ENCODE measurements at regions not wholly inside any gene's neighbourhood (a gene's known extent, or its start where the extent isn't known, plus 50 kb on each side); places are given as distances from the start of the nearest gene placed in this dataset.

GRCh38 chr12:113723631-113724030 is 242.5 kb downstream of the RBM19 start:
- H4K20me1 ChIP-seq (ENCODE audit: insufficient read depth, low read depth, low read length) = no peaks in the 10 kb centered on the region
- no peaks in the 10 kb centered on the region for H3K79me2 ChIP-seq (ENCODE audit: low read length)
- H3K4me3 ChIP-seq (ENCODE audit: low read length) = no peak overlapping the region
- no peaks in the 10 kb centered on the region for H3K9me2 ChIP-seq (replicated peaks; ENCODE audit: insufficient read depth, low read length)
- H3K4me1 ChIP-seq (ENCODE audit: low read length) = no peaks in the 10 kb centered on the region
- H3K9me3 ChIP-seq (ENCODE audit: low read length) = no peaks in the 10 kb centered on the region
- no peaks in the 10 kb centered on the region for H3K36me3 ChIP-seq (ENCODE audit: insufficient read depth, low read length)
- H3K9ac ChIP-seq (ENCODE audit: low read length) = no peak overlapping the region
- no peaks in the 10 kb centered on the region for H3K27me3 ChIP-seq (ENCODE audit: low read length)
- no peak overlapping the region for H3K27ac ChIP-seq (ENCODE audit: low read length)
- no peak overlapping the region for H3K4me2 ChIP-seq (ENCODE audit: low read depth, low read length, poor library complexity, severe bottlenecking)
- DNase-seq = no peak
- H2AFZ ChIP-seq (ENCODE audit: low read length) = no peak overlapping the region

- H3K36me3 ChIP-seq (ENCODE audit: insufficient read depth, low read length) = no peaks in the 10 kb centered on the region
- H2AFZ ChIP-seq (ENCODE audit: low read length) = no peak overlapping the region
- DNase-seq = no peak
- no peaks in the 10 kb centered on the region; the same call in 1 of the 2 replicates for H4K20me1 ChIP-seq (ENCODE audit: insufficient read depth, low read depth, low read length)
- H3K4me1 ChIP-seq (ENCODE audit: low read length) = no peaks in the 10 kb centered on the region
- no peak overlapping the region for H3K4me3 ChIP-seq (ENCODE audit: low read length)
- H3K27ac ChIP-seq (ENCODE audit: low read length) = no peak overlapping the region
- H3K9me3 ChIP-seq (ENCODE audit: low read length) = no peaks in the 10 kb centered on the region
- no peak overlapping the region for H3K4me2 ChIP-seq (ENCODE audit: low read depth, low read length, poor library complexity, severe bottlenecking)
- no peaks in the 10 kb centered on the region for H3K9me2 ChIP-seq (replicated peaks; ENCODE audit: insufficient read depth, low read length)
- no peaks in the 10 kb centered on the region for H3K27me3 ChIP-seq (ENCODE audit: low read length)
- H3K9ac ChIP-seq (ENCODE audit: low read length) = no peak overlapping the region
- H3K79me2 ChIP-seq (ENCODE audit: low read length) = no peaks in the 10 kb centered on the region
Measured at GRCh38 chr12:113722747-113723146, 243.4 kb downstream of the RBM19 start.

- Histone ChIP-seq H3K4me2 (ENCODE audit: low read depth, low read length, poor library complexity, severe bottlenecking) (no peak overlapping the region), H3K9me3 (ENCODE audit: low read length) (no peaks in the 10 kb centered on the region), H3K27me3 (ENCODE audit: low read length) (no peaks in the 10 kb centered on the region), H3K9ac (ENCODE audit: low read length) (no peak overlapping the region), H3K36me3 (ENCODE audit: insufficient read depth, low read length) (no peaks in the 10 kb centered on the region), H3K9me2 (replicated peaks; ENCODE audit: insufficient read depth, low read length) (no peaks in the 10 kb centered on the region), H3K27ac (ENCODE audit: low read length) (no peak overlapping the region), H3K79me2 (ENCODE audit: low read length) (no peaks in the 10 kb centered on the region), H3K4me1 (ENCODE audit: low read length) (no peaks in the 10 kb centered on the region), H2AFZ (ENCODE audit: low read length) (no peak overlapping the region), H4K20me1 (ENCODE audit: insufficient read depth, low read depth, low read length) (no peaks in the 10 kb centered on the region; the same call in 1 of the 2 replicates), H3K4me3 (ENCODE audit: low read length) (no peak overlapping the region)
- DNase-seq = no peak
Measured at GRCh38 chr12:113720629-113721028, 245.5 kb downstream of the RBM19 start.

- Histone ChIP-seq H3K9ac (ENCODE audit: low read length) (no peak overlapping the region), H3K27ac (ENCODE audit: low read length) (no peak overlapping the region), H3K79me2 (ENCODE audit: low read length) (no peaks in the 10 kb centered on the region), H4K20me1 (ENCODE audit: insufficient read depth, low read depth, low read length) (no peaks in the 10 kb centered on the region; the same call in 1 of the 2 replicates), H3K9me3 (ENCODE audit: low read length) (no peaks in the 10 kb centered on the region), H2AFZ (ENCODE audit: low read length) (no peak overlapping the region), H3K4me2 (ENCODE audit: low read depth, low read length, poor library complexity, severe bottlenecking) (no peak overlapping the region), H3K27me3 (ENCODE audit: low read length) (no peaks in the 10 kb centered on the region), H3K4me3 (ENCODE audit: low read length) (no peak overlapping the region), H3K4me1 (ENCODE audit: low read length) (no peaks in the 10 kb centered on the region), H3K9me2 (replicated peaks; ENCODE audit: insufficient read depth, low read length) (no peaks in the 10 kb centered on the region), H3K36me3 (ENCODE audit: insufficient read depth, low read length) (no peaks in the 10 kb centered on the region)
- no peak for DNase-seq
Measured at GRCh38 chr12:113719911-113720591, 246.1 kb downstream of the RBM19 start.

GRCh38 chr12:113713156-113713555 is 241.5 kb upstream of the LHX5 start:
- no peak for DNase-seq
- Histone ChIP-seq H3K27ac (ENCODE audit: low read length) (no peak overlapping the region), H3K36me3 (ENCODE audit: insufficient read depth, low read length) (no peaks in the 10 kb centered on the region), H2AFZ (ENCODE audit: low read length) (no peak overlapping the region), H3K9me3 (ENCODE audit: low read length) (no peaks in the 10 kb centered on the region), H3K4me2 (ENCODE audit: low read depth, low read length, poor library complexity, severe bottlenecking) (no peak overlapping the region), H3K79me2 (ENCODE audit: low read length) (no peaks in the 10 kb centered on the region), H4K20me1 (ENCODE audit: insufficient read depth, low read depth, low read length) (no peaks in the 10 kb centered on the region; the same call in 1 of the 2 replicates), H3K4me1 (ENCODE audit: low read length) (peaks cover 12% of the 10 kb centered on the region), H3K27me3 (ENCODE audit: low read length) (no peaks in the 10 kb centered on the region), H3K9me2 (replicated peaks; ENCODE audit: insufficient read depth, low read length) (no peaks in the 10 kb centered on the region), H3K9ac (ENCODE audit: low read length) (no peak overlapping the region), H3K4me3 (ENCODE audit: low read length) (no peak overlapping the region)

- Histone ChIP-seq H3K9ac (ENCODE audit: low read length) (no peak overlapping the region), H3K4me1 (ENCODE audit: low read length) (peaks cover 12% of the 10 kb centered on the region), H3K27ac (ENCODE audit: low read length) (no peak overlapping the region), H2AFZ (ENCODE audit: low read length) (no peak overlapping the region), H3K4me2 (ENCODE audit: low read depth, low read length, poor library complexity, severe bottlenecking) (no peak overlapping the region), H3K9me2 (replicated peaks; ENCODE audit: insufficient read depth, low read length) (no peaks in the 10 kb centered on the region), H3K36me3 (ENCODE audit: insufficient read depth, low read length) (no peaks in the 10 kb centered on the region), H3K79me2 (ENCODE audit: low read length) (no peaks in the 10 kb centered on the region), H3K9me3 (ENCODE audit: low read length) (no peaks in the 10 kb centered on the region), H3K4me3 (ENCODE audit: low read length) (no peak overlapping the region), H3K27me3 (ENCODE audit: low read length) (no peaks in the 10 kb centered on the region), H4K20me1 (ENCODE audit: insufficient read depth, low read depth, low read length) (no peaks in the 10 kb centered on the region; the same call in 1 of the 2 replicates)
- no peak for DNase-seq
Measured at GRCh38 chr12:113712481-113712880, 240.8 kb upstream of the LHX5 start.

GRCh38 chr12:113710216-113710615 is 238.5 kb upstream of the LHX5 start:
- Histone ChIP-seq H3K9ac (ENCODE audit: low read length) (no peak overlapping the region), H3K9me3 (ENCODE audit: low read length) (no peaks in the 10 kb centered on the region), H3K27ac (ENCODE audit: low read length) (no peak overlapping the region), H3K36me3 (ENCODE audit: insufficient read depth, low read length) (no peaks in the 10 kb centered on the region), H3K9me2 (replicated peaks; ENCODE audit: insufficient read depth, low read length) (no peaks in the 10 kb centered on the region), H3K27me3 (ENCODE audit: low read length) (no peaks in the 10 kb centered on the region), H4K20me1 (ENCODE audit: insufficient read depth, low read depth, low read length) (no peaks in the 10 kb centered on the region; the same call in 1 of the 2 replicates), H3K4me1 (ENCODE audit: low read length) (peaks cover 12% of the 10 kb centered on the region), H3K79me2 (ENCODE audit: low read length) (no peaks in the 10 kb centered on the region), H2AFZ (ENCODE audit: low read length) (no peak overlapping the region), H3K4me2 (ENCODE audit: low read depth, low read length, poor library complexity, severe bottlenecking) (no peak overlapping the region), H3K4me3 (ENCODE audit: low read length) (no peak overlapping the region)
- DNase-seq = peak; percentile 71

GRCh38 chr12:113709456-113709855 is 237.8 kb upstream of the LHX5 start:
- H2AFZ ChIP-seq (ENCODE audit: low read length) = no peak overlapping the region
- no peak overlapping the region for H3K4me2 ChIP-seq (ENCODE audit: low read depth, low read length, poor library complexity, severe bottlenecking)
- H3K27me3 ChIP-seq (ENCODE audit: low read length) = no peaks in the 10 kb centered on the region
- H3K4me3 ChIP-seq (ENCODE audit: low read length) = no peak overlapping the region
- H3K36me3 ChIP-seq (ENCODE audit: insufficient read depth, low read length) = no peaks in the 10 kb centered on the region
- H3K9ac ChIP-seq (ENCODE audit: low read length) = no peak overlapping the region
- no peak overlapping the region for H3K27ac ChIP-seq (ENCODE audit: low read length)
- no peaks in the 10 kb centered on the region for H3K79me2 ChIP-seq (ENCODE audit: low read length)
- no peaks in the 10 kb centered on the region; the same call in 1 of the 2 replicates for H4K20me1 ChIP-seq (ENCODE audit: insufficient read depth, low read depth, low read length)
- H3K4me1 ChIP-seq (ENCODE audit: low read length) = peaks cover 12% of the 10 kb centered on the region
- no peaks in the 10 kb centered on the region for H3K9me2 ChIP-seq (replicated peaks; ENCODE audit: insufficient read depth, low read length)
- H3K9me3 ChIP-seq (ENCODE audit: low read length) = no peaks in the 10 kb centered on the region
- DNase-seq = no peak
